Neural cell (in vitro differentiated cells): ENCODE measurements at regions not wholly inside any gene's neighbourhood (a gene's known extent, or its start where the extent isn't known, plus 50 kb on each side); places are given as distances from the start of the nearest gene placed in this dataset.

Experiments used
- H2AFZ ChIP-seq: fragments of 200-600, 300-800 bp; sonication (generic), shearing (Covaris generic); 2 replicates; pipeline ENCODE4 v1.6.0; 2014; ENCODE audit warnings: low read depth, mild to moderate bottlenecking, antibody characterized with exemption, low read length, moderate library complexity
- H3F3A ChIP-seq: fragments of 200-600 bp; shearing (Covaris generic); 2 replicates; pipeline ENCODE4 v1.6.1; 2016; ENCODE audit warnings: mild to moderate bottlenecking, moderate library complexity, mixed read lengths, antibody characterized with exemption, low read length; ENCODE audit not compliant: insufficient read depth, poor library complexity, severe bottlenecking
- H3K27ac ChIP-seq: fragments of 200-600, 300-800 bp; sonication (generic), shearing (Covaris generic); 2 replicates; pipeline ENCODE4 v1.5.1; 2014; ENCODE audit warnings: mild to moderate bottlenecking, low read length, moderate library complexity
- H3K27me3 ChIP-seq: fragments of 300-800, 200-600 bp; sonication (generic), shearing (Covaris generic); 2 replicates; pipeline ENCODE4 v1.6.0; 2014; ENCODE audit warnings: mild to moderate bottlenecking, low read depth, low read length, moderate library complexity; ENCODE audit not compliant: insufficient read depth
- H3K36me3 ChIP-seq: fragments of 300-800, 200-600 bp; sonication (generic), shearing (Covaris generic); 2 replicates; pipeline ENCODE4 v1.5.1; 2014; ENCODE audit warnings: mild to moderate bottlenecking, antibody characterized with exemption, low read length, moderate library complexity; ENCODE audit not compliant: insufficient read depth
- H3K4me2 ChIP-seq: fragments of 300-800, 200-600 bp; sonication (generic), shearing (Covaris generic); 2 replicates; pipeline ENCODE4 v1.6.0; 2014; ENCODE audit warnings: mild to moderate bottlenecking, low read length
- H3K4me3 ChIP-seq: fragments of 300-800, 200-600 bp; sonication (generic), shearing (Covaris generic); 2 replicates; pipeline ENCODE4 v1.5.1; 2014; ENCODE audit warnings: mild to moderate bottlenecking, low read length, moderate library complexity
- H3K79me2 ChIP-seq: fragments of 200-600 bp; shearing (Covaris generic); replicated peaks from 2 replicates; pipeline ENCODE4 v1.6.0; 2014; ENCODE audit warnings: mild to moderate bottlenecking, low read length, moderate library complexity; ENCODE audit not compliant: insufficient read depth
- H3K9ac ChIP-seq: fragments of 300-800, 200-600 bp; sonication (generic), shearing (Covaris generic); 2 replicates; pipeline ENCODE4 v1.6.1; 2016; ENCODE audit warnings: mild to moderate bottlenecking, low read length, mixed read lengths
- H3K9me2 ChIP-seq: fragments of 200-600 bp; shearing (Covaris generic); 2 replicates; pipeline ENCODE4 v1.6.1; 2016; ENCODE audit warnings: mild to moderate bottlenecking, low read length, mixed read lengths; ENCODE audit not compliant: insufficient read depth
- H3K9me3 ChIP-seq: fragments of 200-600, 300-800 bp; sonication (generic), shearing (Covaris generic); 2 replicates; pipeline ENCODE4 v1.6.1; 2016; ENCODE audit warnings: mild to moderate bottlenecking, mixed run types, low read length, moderate library complexity, mixed read lengths
- H4K20me1 ChIP-seq: fragments of 200-600 bp; shearing (Covaris generic); 2 replicates; pipeline ENCODE4 v1.6.1; 2016; ENCODE audit warnings: mild to moderate bottlenecking, mixed run types; ENCODE audit not compliant: insufficient read depth
- EP300 ChIP-seq: fragments of 450-650 bp; conservative IDR thresholded peaks from 2 replicates; pipeline ENCODE4 v1.6.1; 2014; ENCODE audit warnings: antibody characterized with exemption, mild to moderate bottlenecking, moderate library complexity; ENCODE audit not compliant: poor library complexity, severe bottlenecking
- EZH2 ChIP-seq: fragments of 200-600, 300-800 bp; shearing (Covaris generic), sonication (generic); IDR thresholded peaks from 2 replicates; pipeline ENCODE4 v1.6.1; 2014; ENCODE audit warnings: antibody characterized with exemption, low read length, borderline replicate concordance, mild to moderate bottlenecking; ENCODE audit not compliant: insufficient read depth, poor library complexity, severe bottlenecking
- MXI1 ChIP-seq: fragments of 450-650 bp; conservative IDR thresholded peaks from 2 replicates; pipeline ENCODE4 v1.6.1; 2014; ENCODE audit warnings: antibody characterized with exemption, mild to moderate bottlenecking; ENCODE audit not compliant: poor library complexity, severe bottlenecking
- POLR2AphosphoS5 ChIP-seq: IDR thresholded peaks from 2 replicates; pipeline ENCODE4 v1.6.1; 2012
- RAD21 ChIP-seq: fragments of 450-650 bp; conservative IDR thresholded peaks from 2 replicates; pipeline ENCODE4 v1.6.1; 2014; ENCODE audit warnings: antibody characterized with exemption, mild to moderate bottlenecking, moderate library complexity
- SMC3 ChIP-seq: fragments of 450-650 bp; conservative IDR thresholded peaks from 2 replicates; pipeline ENCODE4 v1.6.1; 2014; ENCODE audit warnings: antibody characterized with exemption, mild to moderate bottlenecking, moderate library complexity; ENCODE audit not compliant: poor library complexity
- TAF1 ChIP-seq: IDR thresholded peaks from 2 replicates; pipeline ENCODE4 v1.6.1; 2012; ENCODE audit warnings: low read depth
- TF ChIP-seq, protein P1 (sequence below): fragments of 450-650 bp; IDR thresholded peaks from 2 replicates; pipeline ENCODE4 v1.5.1; 2014; ENCODE audit warnings: antibody characterized with exemption, mild to moderate bottlenecking, moderate library complexity; ENCODE audit not compliant: poor library complexity, severe bottlenecking
- TF ChIP-seq, protein P2 (sequence below): IDR thresholded peaks from 2 replicates; pipeline ENCODE4 v1.6.1; 2012; ENCODE audit warnings: borderline replicate concordance

DNA sequence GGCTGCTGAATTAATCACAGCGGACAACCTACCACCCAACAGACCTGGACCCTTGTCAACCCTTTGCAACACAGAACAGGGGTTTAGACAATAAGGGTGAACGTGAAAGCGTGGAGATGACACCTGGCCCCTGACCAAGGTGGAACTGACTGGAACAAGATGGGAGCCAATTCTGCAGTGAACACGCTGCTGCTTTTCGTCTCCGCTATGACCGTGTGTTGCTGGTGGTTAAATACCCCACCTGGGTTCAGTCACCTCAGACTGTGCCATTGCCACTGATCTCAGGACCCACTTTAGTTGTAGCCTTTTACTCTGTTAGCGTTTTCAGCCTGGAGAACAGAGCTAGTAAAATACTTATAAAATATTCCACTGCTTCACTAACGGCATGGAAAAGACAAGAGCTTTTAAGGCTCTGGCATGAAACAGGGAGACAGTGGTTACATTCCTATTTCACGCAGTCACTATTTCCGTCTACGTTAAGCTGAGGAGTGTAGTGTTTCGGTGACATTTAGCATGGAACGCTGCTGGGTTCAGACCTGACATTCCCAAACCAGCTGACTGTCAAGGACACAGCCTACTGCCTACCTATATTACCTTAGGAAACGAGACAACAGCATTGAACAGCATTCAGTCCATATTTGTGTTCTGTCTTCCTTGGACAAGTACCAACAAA, 119.5 kb upstream of the PRSS1 start:
- Histone ChIP-seq H3K9ac (no peak overlapping the region), H4K20me1 (no peaks in the 10 kb centered on the region), H3K27me3 (no peaks in the 10 kb centered on the region), H3K36me3 (no peaks in the 10 kb centered on the region), H3K9me2 (no peaks in the 10 kb centered on the region), H3K4me3 (no peak overlapping the region), H2AFZ (no peak overlapping the region), H3K27ac (no peak overlapping the region), H3K4me2 (no peak overlapping the region), H3F3A (no peaks in the 10 kb centered on the region), H3K79me2 (no peaks in the 10 kb centered on the region), H3K9me3 (no peaks in the 10 kb centered on the region)
- TF ChIP-seq RAD21 (no peak), SMC3 (no peak), POLR2AphosphoS5 (no peak), EZH2 (no peak), EP300 (no peak), MXI1 (no peak), TAF1 (no peak)
- TF ChIP-seq, protein P1, sequence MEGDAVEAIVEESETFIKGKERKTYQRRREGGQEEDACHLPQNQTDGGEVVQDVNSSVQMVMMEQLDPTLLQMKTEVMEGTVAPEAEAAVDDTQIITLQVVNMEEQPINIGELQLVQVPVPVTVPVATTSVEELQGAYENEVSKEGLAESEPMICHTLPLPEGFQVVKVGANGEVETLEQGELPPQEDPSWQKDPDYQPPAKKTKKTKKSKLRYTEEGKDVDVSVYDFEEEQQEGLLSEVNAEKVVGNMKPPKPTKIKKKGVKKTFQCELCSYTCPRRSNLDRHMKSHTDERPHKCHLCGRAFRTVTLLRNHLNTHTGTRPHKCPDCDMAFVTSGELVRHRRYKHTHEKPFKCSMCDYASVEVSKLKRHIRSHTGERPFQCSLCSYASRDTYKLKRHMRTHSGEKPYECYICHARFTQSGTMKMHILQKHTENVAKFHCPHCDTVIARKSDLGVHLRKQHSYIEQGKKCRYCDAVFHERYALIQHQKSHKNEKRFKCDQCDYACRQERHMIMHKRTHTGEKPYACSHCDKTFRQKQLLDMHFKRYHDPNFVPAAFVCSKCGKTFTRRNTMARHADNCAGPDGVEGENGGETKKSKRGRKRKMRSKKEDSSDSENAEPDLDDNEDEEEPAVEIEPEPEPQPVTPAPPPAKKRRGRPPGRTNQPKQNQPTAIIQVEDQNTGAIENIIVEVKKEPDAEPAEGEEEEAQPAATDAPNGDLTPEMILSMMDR: no peak
- TF ChIP-seq, protein P2, sequence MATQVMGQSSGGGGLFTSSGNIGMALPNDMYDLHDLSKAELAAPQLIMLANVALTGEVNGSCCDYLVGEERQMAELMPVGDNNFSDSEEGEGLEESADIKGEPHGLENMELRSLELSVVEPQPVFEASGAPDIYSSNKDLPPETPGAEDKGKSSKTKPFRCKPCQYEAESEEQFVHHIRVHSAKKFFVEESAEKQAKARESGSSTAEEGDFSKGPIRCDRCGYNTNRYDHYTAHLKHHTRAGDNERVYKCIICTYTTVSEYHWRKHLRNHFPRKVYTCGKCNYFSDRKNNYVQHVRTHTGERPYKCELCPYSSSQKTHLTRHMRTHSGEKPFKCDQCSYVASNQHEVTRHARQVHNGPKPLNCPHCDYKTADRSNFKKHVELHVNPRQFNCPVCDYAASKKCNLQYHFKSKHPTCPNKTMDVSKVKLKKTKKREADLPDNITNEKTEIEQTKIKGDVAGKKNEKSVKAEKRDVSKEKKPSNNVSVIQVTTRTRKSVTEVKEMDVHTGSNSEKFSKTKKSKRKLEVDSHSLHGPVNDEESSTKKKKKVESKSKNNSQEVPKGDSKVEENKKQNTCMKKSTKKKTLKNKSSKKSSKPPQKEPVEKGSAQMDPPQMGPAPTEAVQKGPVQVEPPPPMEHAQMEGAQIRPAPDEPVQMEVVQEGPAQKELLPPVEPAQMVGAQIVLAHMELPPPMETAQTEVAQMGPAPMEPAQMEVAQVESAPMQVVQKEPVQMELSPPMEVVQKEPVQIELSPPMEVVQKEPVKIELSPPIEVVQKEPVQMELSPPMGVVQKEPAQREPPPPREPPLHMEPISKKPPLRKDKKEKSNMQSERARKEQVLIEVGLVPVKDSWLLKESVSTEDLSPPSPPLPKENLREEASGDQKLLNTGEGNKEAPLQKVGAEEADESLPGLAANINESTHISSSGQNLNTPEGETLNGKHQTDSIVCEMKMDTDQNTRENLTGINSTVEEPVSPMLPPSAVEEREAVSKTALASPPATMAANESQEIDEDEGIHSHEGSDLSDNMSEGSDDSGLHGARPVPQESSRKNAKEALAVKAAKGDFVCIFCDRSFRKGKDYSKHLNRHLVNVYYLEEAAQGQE: no peak

DNA sequence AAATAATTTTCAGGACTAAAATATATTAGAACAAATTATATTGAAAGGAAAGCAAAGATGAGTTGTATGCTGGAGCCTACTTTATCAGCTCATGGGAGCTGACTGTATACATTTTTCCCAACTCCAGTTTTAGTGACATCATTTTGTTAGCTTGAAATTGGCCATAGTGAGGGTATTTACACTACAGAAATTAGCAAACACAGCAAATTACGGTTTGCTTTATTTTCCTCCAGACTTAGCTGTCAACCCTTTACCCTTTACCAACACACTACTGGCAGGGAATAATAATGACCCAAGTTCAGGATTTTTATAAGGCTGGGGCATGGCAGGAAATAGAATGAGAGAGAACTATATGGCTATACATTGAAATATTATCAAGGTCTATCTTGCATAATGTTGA, 120.3 kb upstream of the PRSS1 start:
- Histone ChIP-seq H4K20me1 (no peaks in the 10 kb centered on the region), H3K9me2 (no peaks in the 10 kb centered on the region)

More for the DNA sequence above, 120.3 kb upstream of the PRSS1 start:
- Histone ChIP-seq H3K4me2 (no peak overlapping the region), H3K9ac (no peak overlapping the region), H3K9me3 (no peaks in the 10 kb centered on the region), H3K4me3 (no peak overlapping the region), H3F3A (no peaks in the 10 kb centered on the region), H3K36me3 (no peaks in the 10 kb centered on the region), H3K79me2 (no peaks in the 10 kb centered on the region), H3K27ac (no peak overlapping the region), H3K27me3 (no peaks in the 10 kb centered on the region), H2AFZ (no peak overlapping the region)
- no peak for TF ChIP-seq TAF1
- TF ChIP-seq, protein P1: no peak
- TF ChIP-seq EP300: no peak
- TF ChIP-seq MXI1: no peak
- TF ChIP-seq, protein P2: no peak
- TF ChIP-seq RAD21: no peak
- TF ChIP-seq EZH2: no peak
- no peak for TF ChIP-seq POLR2AphosphoS5
- TF ChIP-seq SMC3: no peak
